CD8-positive, alpha-beta memory T cell (primary cell): ENCODE measurements at regions not wholly inside any gene's neighbourhood (a gene's known extent, or its start where the extent isn't known, plus 50 kb on each side); places are given as distances from the start of the nearest gene placed in this dataset.
"Not testable (repeated sequence)": the region's sequence is repeated elsewhere in the genome, so short reads cannot be mapped to it uniquely, and the experiment has no call there.

ENCODE experiments used
- CTCF ChIA-PET: fragments of 350-600 bp; sonication (Branson Sonifier 250); formaldehyde crosslinking; loops from one replicate; lab custom pipeline; 2021; ENCODE audit warnings: antibody characterized with exemption; lab: Charles Lee
- POLR2A ChIA-PET: fragments of 350-600 bp; sonication (Branson Sonifier 250); formaldehyde crosslinking; loops from one replicate; lab custom pipeline; 2021; ENCODE audit warnings: antibody characterized with exemption; lab: Charles Lee
- DNase-seq, 5 donors: peaks; one replicate each; pipeline versions ENCODE4 v3.0.0 to v3.0.0-alpha.2; 2020 to 2022; ENCODE audit warnings: mixed read lengths in 1 of 5
- H3K27ac ChIP-seq: one replicate; pipeline ENCODE4 v1.7.0; 2013; ENCODE audit warnings: low read depth, mild to moderate bottlenecking, low read length, moderate library complexity
- H3K27me3 ChIP-seq: 2 replicates; pipeline ENCODE4 v1.7.0; 2013; ENCODE audit warnings: low read length, mild to moderate bottlenecking; ENCODE audit not compliant: insufficient read depth, poor library complexity, severe bottlenecking
- H3K36me3 ChIP-seq: 2 replicates; pipeline ENCODE4 v1.7.0; 2013; ENCODE audit warnings: mild to moderate bottlenecking, low read length, moderate library complexity; ENCODE audit not compliant: insufficient read depth
- H3K4me1 ChIP-seq: 2 replicates; pipeline ENCODE4 v1.7.0; 2013; ENCODE audit warnings: mild to moderate bottlenecking, low read length, moderate library complexity; ENCODE audit not compliant: insufficient read depth
- H3K4me3 ChIP-seq: 2 replicates; pipeline ENCODE4 v1.7.0; 2013; ENCODE audit warnings: mild to moderate bottlenecking, low read length
- H3K9me3 ChIP-seq: 2 replicates; pipeline ENCODE4 v1.7.0; 2013; ENCODE audit warnings: mild to moderate bottlenecking, low read length
- H3K27ac Mint-ChIP-seq, 8 donors: one replicate each; pipeline ENCODE4 v1.8.0; 2020 to 2021; ENCODE audit warnings: mixed read lengths in 8 of 8, mild to moderate bottlenecking in 6 of 8, inconsistent platforms in 3 of 8, moderate library complexity in 3 of 8
- H3K27me3 Mint-ChIP-seq, 2 donors: one replicate each; pipeline ENCODE4 v1.8.0; 2020 to 2021; ENCODE audit warnings: mixed read lengths in 2 of 2, mild to moderate bottlenecking in 1 of 2, moderate library complexity in 1 of 2
- H3K36me3 Mint-ChIP-seq, 3 donors: one replicate each; pipeline ENCODE4 v1.8.0; 2020 to 2021; ENCODE audit warnings: mixed read lengths in 3 of 3, inconsistent platforms in 1 of 3, mild to moderate bottlenecking in 1 of 3
- H3K4me1 Mint-ChIP-seq, 3 donors: one replicate each; pipeline ENCODE4 v1.8.0; 2020 to 2021; ENCODE audit warnings: mixed read lengths in 3 of 3, inconsistent platforms in 1 of 3, mild to moderate bottlenecking in 1 of 3
- H3K4me3 Mint-ChIP-seq, 7 donors: one replicate each; pipeline ENCODE4 v1.8.0; 2020 to 2021; ENCODE audit warnings: mixed read lengths in 7 of 7, mild to moderate bottlenecking in 6 of 7, moderate library complexity in 4 of 7, inconsistent platforms in 2 of 7
- H3K9me3 Mint-ChIP-seq, 5 donors: one replicate each; pipeline ENCODE4 v1.8.0; 2020 to 2022; ENCODE audit warnings: mixed read lengths in 5 of 5, mild to moderate bottlenecking in 3 of 5, moderate library complexity in 2 of 5, inconsistent platforms in 1 of 5

- H3K36me3 Mint-ChIP-seq, H3K4me1 Mint-ChIP-seq, POLR2A ChIA-PET, H3K36me3 ChIP-seq, DNase-seq, H3K27me3 ChIP-seq, H3K27ac ChIP-seq, H3K9me3 Mint-ChIP-seq, H3K4me1 ChIP-seq, H3K4me3 ChIP-seq, H3K4me3 Mint-ChIP-seq, H3K27me3 Mint-ChIP-seq, CTCF ChIA-PET, H3K27ac Mint-ChIP-seq, H3K9me3 ChIP-seq: not testable (repeated sequence)
Observed at GRCh38 chr15:21031703-21032102, 165.6 kb upstream of the POTEB2 start.

GRCh38 chr15:21029001-21029400 is 162.9 kb upstream of the POTEB2 start:
- H3K4me3 Mint-ChIP-seq, H3K36me3 ChIP-seq, H3K9me3 Mint-ChIP-seq, H3K27me3 Mint-ChIP-seq, H3K4me3 ChIP-seq, H3K27me3 ChIP-seq, POLR2A ChIA-PET, H3K27ac ChIP-seq, DNase-seq, H3K4me1 ChIP-seq, H3K9me3 ChIP-seq, H3K36me3 Mint-ChIP-seq, H3K27ac Mint-ChIP-seq, CTCF ChIA-PET, H3K4me1 Mint-ChIP-seq: not testable (repeated sequence)

GRCh38 chr15:21027942-21028341 is 161.8 kb upstream of the POTEB2 start:
- H3K9me3 Mint-ChIP-seq, H3K4me1 ChIP-seq, H3K27me3 Mint-ChIP-seq, H3K27me3 ChIP-seq, POLR2A ChIA-PET, H3K36me3 ChIP-seq, H3K4me3 ChIP-seq, H3K27ac ChIP-seq, H3K4me3 Mint-ChIP-seq, H3K27ac Mint-ChIP-seq, H3K4me1 Mint-ChIP-seq, H3K9me3 ChIP-seq, CTCF ChIA-PET, H3K36me3 Mint-ChIP-seq: not testable (repeated sequence)
- DNase-seq: peak in 1 of 5 donors; percentile 8

DNA sequence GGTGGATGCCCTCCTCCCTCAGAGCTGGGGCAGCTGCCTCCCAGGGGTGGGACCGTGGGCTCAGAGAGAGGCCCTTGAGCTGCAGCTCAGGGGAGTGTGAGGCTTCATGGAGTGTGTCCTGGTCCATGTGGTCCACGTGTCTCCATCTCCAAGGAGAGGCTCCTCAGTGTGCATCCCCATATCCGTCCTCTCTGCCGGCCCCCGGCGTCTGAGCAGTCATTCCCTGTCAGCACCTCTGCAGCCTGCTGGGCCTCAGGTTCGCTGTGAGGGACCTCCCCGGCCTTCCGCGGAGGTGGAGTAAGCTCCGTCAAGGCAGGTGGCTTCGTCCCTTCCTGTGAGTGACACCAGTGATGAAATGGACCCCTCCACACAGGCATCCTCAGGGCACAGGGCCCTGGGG is 160.7 kb upstream of the POTEB2 start:
- CTCF ChIA-PET, H3K9me3 ChIP-seq, H3K9me3 Mint-ChIP-seq, H3K27ac Mint-ChIP-seq, H3K4me3 Mint-ChIP-seq, POLR2A ChIA-PET, DNase-seq, H3K27me3 ChIP-seq, H3K4me1 Mint-ChIP-seq, H3K36me3 ChIP-seq, H3K4me1 ChIP-seq, H3K4me3 ChIP-seq, H3K36me3 Mint-ChIP-seq, H3K27ac ChIP-seq, H3K27me3 Mint-ChIP-seq: not testable (repeated sequence)

GRCh38 chr15:21024235-21024987 is 158.3 kb upstream of the POTEB2 start:
- H3K36me3 ChIP-seq, H3K27me3 Mint-ChIP-seq, H3K9me3 ChIP-seq, CTCF ChIA-PET, H3K4me1 ChIP-seq, H3K4me1 Mint-ChIP-seq, H3K27ac Mint-ChIP-seq, H3K4me3 ChIP-seq, POLR2A ChIA-PET, H3K27me3 ChIP-seq, H3K9me3 Mint-ChIP-seq, H3K4me3 Mint-ChIP-seq, H3K36me3 Mint-ChIP-seq, H3K27ac ChIP-seq: not testable (repeated sequence)
- DNase-seq: peak in 1 of 5 donors; percentile 43

DNA sequence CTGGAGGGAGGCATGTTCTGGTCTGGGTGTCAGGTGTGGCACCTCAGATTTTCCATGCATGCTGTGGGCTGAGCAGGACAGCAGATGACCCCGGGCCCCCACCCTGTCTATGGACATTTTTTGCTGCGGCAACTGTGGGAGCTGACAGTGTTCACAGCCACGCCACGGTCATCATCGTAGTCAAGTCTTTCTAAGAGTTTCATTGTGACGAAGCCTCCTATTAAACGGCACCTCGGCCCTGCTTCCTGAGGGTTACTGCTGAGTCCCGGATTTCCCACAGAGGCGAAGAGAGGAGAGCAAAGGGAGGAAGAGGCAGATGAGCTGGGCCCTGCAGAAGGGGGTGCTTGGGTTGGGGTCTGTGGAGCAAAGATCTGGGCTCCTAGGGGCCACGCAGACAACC is 152.1 kb upstream of the POTEB2 start:
- H3K4me1 ChIP-seq, H3K36me3 Mint-ChIP-seq, H3K9me3 Mint-ChIP-seq, H3K27ac ChIP-seq, H3K4me1 Mint-ChIP-seq, CTCF ChIA-PET, H3K4me3 ChIP-seq, H3K27ac Mint-ChIP-seq, H3K4me3 Mint-ChIP-seq, H3K27me3 ChIP-seq, H3K9me3 ChIP-seq, POLR2A ChIA-PET, H3K36me3 ChIP-seq, H3K27me3 Mint-ChIP-seq: not testable (repeated sequence)
- DNase-seq: peak in 1 of 5 donors; percentile 41

DNA sequence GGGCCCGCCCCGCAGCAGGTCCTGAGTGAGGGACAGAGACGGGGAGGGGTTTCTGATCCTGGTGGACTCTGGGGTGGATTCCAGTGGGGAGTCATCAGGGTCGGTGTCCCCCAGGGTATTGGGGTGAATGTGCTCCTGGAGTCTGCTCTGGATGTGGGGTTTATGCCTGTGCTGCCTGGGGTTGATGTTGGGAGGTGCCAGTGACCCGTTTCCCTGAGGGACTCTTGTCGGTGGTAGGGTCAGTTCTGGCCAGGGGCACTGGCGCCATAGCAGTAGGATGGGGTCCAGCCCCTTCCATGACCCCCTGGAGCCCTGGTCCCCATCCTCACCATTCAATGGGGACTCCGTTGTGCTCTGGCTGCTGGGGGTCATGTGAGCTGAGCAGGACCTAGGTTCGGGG is 151.2 kb upstream of the POTEB2 start:
- H3K36me3 ChIP-seq, H3K4me3 Mint-ChIP-seq, H3K27ac Mint-ChIP-seq, POLR2A ChIA-PET, H3K27me3 ChIP-seq, H3K4me1 ChIP-seq, DNase-seq, H3K27me3 Mint-ChIP-seq, CTCF ChIA-PET, H3K9me3 Mint-ChIP-seq, H3K4me3 ChIP-seq, H3K9me3 ChIP-seq, H3K4me1 Mint-ChIP-seq, H3K27ac ChIP-seq, H3K36me3 Mint-ChIP-seq: not testable (repeated sequence)

DNA sequence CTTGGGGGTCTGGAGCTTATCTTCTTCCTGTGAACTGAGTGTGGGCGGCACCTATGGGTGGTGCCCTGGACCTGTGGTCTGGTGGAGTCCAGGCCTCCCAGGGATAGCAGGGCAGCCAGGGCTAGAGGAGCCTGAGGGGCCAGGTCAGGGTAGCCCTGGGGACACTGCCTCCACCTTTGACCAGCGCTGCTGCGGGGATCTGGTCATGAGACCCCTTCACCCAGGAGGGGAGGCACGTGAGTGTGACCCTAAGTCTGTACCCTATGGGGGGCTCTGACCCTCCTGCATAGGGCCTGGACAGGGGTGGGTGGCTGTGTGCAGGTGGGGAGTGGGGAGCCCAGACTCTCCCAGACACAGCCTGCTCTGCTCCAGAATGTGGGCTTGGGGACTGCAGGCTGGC is 150.5 kb upstream of the POTEB2 start:
- H3K9me3 Mint-ChIP-seq, H3K36me3 ChIP-seq, H3K4me3 Mint-ChIP-seq, H3K4me3 ChIP-seq, H3K27ac Mint-ChIP-seq, POLR2A ChIA-PET, H3K4me1 Mint-ChIP-seq, CTCF ChIA-PET, H3K4me1 ChIP-seq, H3K9me3 ChIP-seq, H3K27ac ChIP-seq, H3K36me3 Mint-ChIP-seq, DNase-seq, H3K27me3 Mint-ChIP-seq, H3K27me3 ChIP-seq: not testable (repeated sequence)

- CTCF ChIA-PET, H3K4me3 Mint-ChIP-seq, POLR2A ChIA-PET, H3K4me1 ChIP-seq, H3K27me3 Mint-ChIP-seq, H3K4me3 ChIP-seq, H3K9me3 Mint-ChIP-seq, H3K27ac ChIP-seq, H3K27me3 ChIP-seq, H3K36me3 ChIP-seq, H3K27ac Mint-ChIP-seq, H3K9me3 ChIP-seq, H3K36me3 Mint-ChIP-seq, H3K4me1 Mint-ChIP-seq, DNase-seq: not testable (repeated sequence)
Observed at GRCh38 chr15:21015171-21015570, 149.1 kb upstream of the POTEB2 start.
